AG10803 (cell line): ENCODE measurements at regions not wholly inside any gene's neighbourhood (a gene's known extent, or its start where the extent isn't known, plus 50 kb on each side); places are given as distances from the start of the nearest gene placed in this dataset.

Experiments
- DNase-seq: peaks from one replicate; pipeline ENCODE4 v3.0.0; 2010; ENCODE audit warnings: low read depth
- H3K4me3 ChIP-seq: 2 replicates; pipeline ENCODE4 v1.5.1; 2011; ENCODE audit warnings: mild to moderate bottlenecking, low read length, control low read depth
- CTCF ChIP-seq: conservative IDR thresholded peaks from 2 replicates; pipeline ENCODE4 v1.5.1; 2011; ENCODE audit warnings: mild to moderate bottlenecking, low read length, control low read depth, inconsistent platforms

DNA sequence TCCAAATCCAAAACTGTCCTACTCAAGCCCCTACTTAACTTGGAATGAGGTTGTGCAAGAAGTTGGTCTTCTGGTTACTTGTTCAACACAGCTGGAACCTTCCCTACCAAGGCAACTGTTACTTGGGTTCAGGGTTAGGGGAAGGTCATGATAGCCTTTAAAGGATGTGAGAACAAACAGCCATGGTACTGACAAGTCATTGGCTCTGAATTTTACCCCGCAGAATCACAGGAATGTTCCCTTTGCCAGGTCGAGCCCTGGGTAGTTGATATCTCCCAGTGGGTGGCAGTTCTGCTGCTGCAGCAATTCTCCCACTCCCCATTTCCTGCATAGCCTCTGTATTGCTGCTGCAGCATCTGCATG lies 396.1 kb upstream of the MPDZ start:
- no peak for DNase-seq
- TF ChIP-seq CTCF, result no peak
- no peak overlapping the region for H3K4me3 ChIP-seq

DNA sequence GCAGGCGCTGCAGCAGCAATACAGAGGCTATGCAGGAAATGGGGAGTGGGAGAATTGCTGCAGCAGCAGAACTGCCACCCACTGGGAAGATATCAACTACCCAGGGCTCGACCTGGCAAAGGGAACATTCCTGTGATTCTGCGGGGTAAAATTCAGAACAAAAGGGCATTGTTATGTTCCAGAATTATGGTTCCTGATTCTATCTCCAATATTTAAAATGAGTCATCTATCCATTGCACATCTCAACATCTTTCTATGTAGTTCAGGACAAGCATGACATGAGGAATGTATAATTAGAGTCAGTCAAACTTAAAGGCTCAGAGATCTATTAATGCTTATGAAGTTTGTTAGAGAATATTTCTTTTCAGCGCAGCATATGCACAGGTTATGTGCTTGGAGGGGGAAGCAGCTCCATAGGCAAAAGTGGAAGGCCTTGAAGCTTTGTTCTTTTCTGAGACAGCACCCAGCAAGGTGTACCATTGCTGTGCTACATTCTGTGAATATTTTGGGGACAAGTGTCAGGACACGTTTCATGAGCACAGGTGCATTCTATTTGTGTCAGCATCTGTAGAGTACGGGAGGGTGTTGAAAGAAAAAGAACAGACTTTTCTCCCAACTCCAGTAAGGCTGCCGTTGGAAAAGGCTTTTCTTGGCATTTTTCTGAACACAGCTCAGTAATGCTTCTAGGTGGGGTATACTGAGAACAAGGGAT lies 395.6 kb upstream of the MPDZ start:
- no peak overlapping the region for H3K4me3 ChIP-seq
- TF ChIP-seq CTCF, result no peak
- no peak for DNase-seq

GRCh38 chr9:13673348-13673747 lies 393.9 kb upstream of the MPDZ start:
- no peak for TF ChIP-seq CTCF
- H3K4me3 ChIP-seq, result no peak overlapping the region
- DNase-seq, result no peak

DNA sequence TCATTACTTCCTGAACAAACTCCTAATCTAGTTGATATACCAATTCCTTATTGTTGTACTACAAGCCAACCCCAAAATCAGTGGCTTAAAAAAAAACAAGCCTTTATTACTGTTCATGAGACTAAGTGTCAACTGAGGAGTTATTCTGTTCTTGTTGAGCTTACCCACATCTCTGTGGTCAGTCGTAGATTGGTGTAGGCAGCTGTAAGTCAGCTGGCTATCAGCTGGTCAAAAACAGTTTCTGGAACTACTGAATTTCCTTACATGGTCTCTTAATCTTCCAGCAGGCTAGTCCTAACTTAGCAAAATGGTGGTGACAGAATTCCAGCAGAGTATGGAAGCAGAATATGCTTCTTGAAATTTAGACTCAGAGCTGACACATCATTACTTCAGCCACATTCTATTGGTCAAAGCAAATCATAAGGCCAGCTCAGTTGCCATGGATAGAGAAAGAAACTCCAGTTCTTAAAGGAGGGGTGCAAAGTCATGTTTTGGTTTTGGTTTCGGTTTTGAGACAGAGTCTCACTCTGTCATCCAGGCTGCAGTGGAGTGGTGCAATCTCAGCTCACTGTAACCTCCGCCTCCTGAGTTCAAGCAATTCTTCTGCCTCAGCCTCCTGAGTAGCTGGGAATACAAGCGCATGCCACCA lies 386.1 kb upstream of the MPDZ start:
- no peak for TF ChIP-seq CTCF
- peak; percentile 30 for DNase-seq
- peak overlapping the region; percentile 12 for H3K4me3 ChIP-seq

DNA sequence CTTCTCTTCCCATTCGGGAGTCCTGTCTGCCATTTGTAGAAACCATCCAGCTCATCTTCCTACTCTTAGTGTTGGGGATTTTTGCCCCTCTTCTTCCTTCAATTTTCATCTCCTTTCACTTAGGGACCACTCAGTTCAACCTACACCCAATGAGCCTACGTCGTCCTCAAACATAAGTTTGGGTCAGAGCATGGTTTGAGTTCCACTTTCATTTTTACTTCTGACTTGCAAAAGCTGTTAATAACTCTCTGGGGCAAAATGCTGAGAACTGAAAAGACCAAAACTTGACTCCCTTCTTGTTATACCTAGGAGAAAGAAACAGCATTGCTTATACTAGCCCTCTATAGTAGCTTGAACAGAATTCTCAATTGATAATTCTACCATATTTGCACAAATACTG lies 381.5 kb upstream of the MPDZ start:
- TF ChIP-seq CTCF, result no peak
- H3K4me3 ChIP-seq, result no peak overlapping the region
- DNase-seq, result no peak

DNA sequence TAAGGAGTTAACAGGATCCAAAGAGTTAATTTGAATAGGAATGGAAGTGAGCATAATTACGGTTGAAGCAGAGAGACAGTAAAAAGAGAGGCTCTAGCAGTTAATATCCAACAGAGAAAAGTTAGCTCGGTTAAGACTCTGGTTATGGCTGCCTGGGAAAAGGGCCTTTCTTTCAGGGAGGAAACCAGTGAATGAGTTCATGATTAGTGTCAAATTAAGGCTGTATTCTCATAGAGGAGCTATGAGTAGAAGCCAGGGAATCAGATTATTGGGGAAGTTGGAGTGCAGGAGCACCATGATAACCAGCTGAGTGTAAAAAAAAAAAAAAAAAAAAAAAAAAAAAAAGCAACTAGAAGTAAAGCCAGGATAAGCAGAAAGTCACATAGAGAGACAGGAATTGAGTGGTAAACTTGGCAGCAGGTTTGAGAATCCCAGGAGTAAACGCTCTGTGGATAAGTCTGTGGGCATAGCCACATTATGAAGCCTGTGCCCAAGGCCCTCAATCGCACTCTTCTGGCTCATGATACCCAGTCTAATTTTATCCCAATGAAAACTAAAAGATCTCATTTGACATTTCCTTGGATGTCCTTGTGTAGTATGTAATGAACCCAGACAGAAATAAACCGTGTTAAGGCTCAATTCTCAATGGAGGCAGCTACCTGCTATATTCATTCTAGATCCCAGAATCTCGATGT lies 372.6 kb upstream of the MPDZ start:
- no peak for DNase-seq
- TF ChIP-seq CTCF, result no peak
- no peak overlapping the region for H3K4me3 ChIP-seq

DNA sequence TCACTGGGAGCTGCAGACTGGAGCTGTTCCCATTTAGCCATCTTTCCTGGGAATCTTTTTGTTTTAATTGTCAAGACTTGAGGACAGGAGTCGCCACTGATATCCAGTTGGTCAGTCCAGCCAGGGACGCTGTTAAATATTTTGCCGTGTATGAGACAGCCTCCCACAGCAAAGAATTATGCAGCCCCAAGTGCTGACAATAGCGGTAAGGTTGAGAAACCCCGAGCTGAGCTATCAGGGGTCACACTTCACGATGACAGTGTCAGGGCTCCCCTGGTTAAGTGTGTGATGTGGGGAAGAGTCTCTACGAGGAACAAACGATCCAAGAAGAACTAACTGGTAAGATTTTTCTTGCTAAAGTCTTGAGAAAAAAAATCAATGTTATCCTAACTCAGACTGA lies 372.0 kb upstream of the MPDZ start:
- DNase-seq, result no peak
- TF ChIP-seq CTCF, result no peak
- H3K4me3 ChIP-seq, result no peak overlapping the region
